Right hindlimb (tissue), 1 donor: ENCODE measurements at regions not wholly inside any gene's neighbourhood (a gene's known extent, or its start where the extent isn't known, plus 50 kb on each side); places are given as distances from the start of the nearest gene placed in this dataset.

ENCODE experiments used
- DNase-seq: peaks from one replicate; pipeline ENCODE4 v3.0.0-alpha.2; 2018

GRCh38 chr4:137310166-137310565 lies 222.1 kb downstream of the PCDH18 start:
- no peak for DNase-seq

- DNase-seq = no peak
These were observed 222.9 kb downstream of the PCDH18 start for GRCh38 chr4:137309424-137309823.

GRCh38 chr4:137307806-137308205 lies 224.5 kb downstream of the PCDH18 start:
- DNase-seq = peak; percentile 29

GRCh38 chr4:137300776-137301175 lies 231.5 kb downstream of the PCDH18 start:
- no peak for DNase-seq

GRCh38 chr4:137299281-137299680 lies 233.0 kb downstream of the PCDH18 start:
- no peak for DNase-seq

GRCh38 chr4:137293281-137293680 lies 239.0 kb downstream of the PCDH18 start:
- DNase-seq = no peak

- no peak for DNase-seq
These were observed 248.6 kb downstream of the PCDH18 start for GRCh38 chr4:137283737-137284136.

GRCh38 chr4:137278431-137278830 lies 253.9 kb downstream of the PCDH18 start:
- no peak for DNase-seq

- DNase-seq = no peak
These were observed 257.9 kb downstream of the PCDH18 start for GRCh38 chr4:137274404-137274803.

GRCh38 chr4:137267024-137267423 lies 265.3 kb downstream of the PCDH18 start:
- no peak for DNase-seq

- DNase-seq = no peak
These were observed 265.8 kb downstream of the PCDH18 start for GRCh38 chr4:137266511-137266910.

- no peak for DNase-seq
These were observed 269.1 kb downstream of the PCDH18 start for GRCh38 chr4:137263206-137263605.

GRCh38 chr4:137253949-137254348 lies 278.3 kb downstream of the PCDH18 start:
- DNase-seq = no peak

- DNase-seq = no peak
These were observed 283.2 kb downstream of the PCDH18 start for GRCh38 chr4:137249112-137249511.

- no peak for DNase-seq
These were observed 293.7 kb downstream of the PCDH18 start for GRCh38 chr4:137238456-137239162.

- no peak for DNase-seq
These were observed 305.4 kb downstream of the PCDH18 start for GRCh38 chr4:137226900-137227299.

GRCh38 chr4:137226221-137226620 lies 306.1 kb downstream of the PCDH18 start:
- DNase-seq = no peak

- no peak for DNase-seq
These were observed 318.7 kb downstream of the PCDH18 start for GRCh38 chr4:137213372-137214173.

GRCh38 chr4:137212601-137213000 lies 319.7 kb downstream of the PCDH18 start:
- no peak for DNase-seq

- no peak for DNase-seq
These were observed 323.1 kb downstream of the PCDH18 start for GRCh38 chr4:137209240-137209639.

GRCh38 chr4:137206781-137207180 lies 325.5 kb downstream of the PCDH18 start:
- DNase-seq = no peak

GRCh38 chr4:137203601-137204000 lies 328.7 kb downstream of the PCDH18 start:
- no peak for DNase-seq

GRCh38 chr4:137200322-137200721 lies 332.0 kb downstream of the PCDH18 start:
- no peak for DNase-seq

GRCh38 chr4:137198791-137199190 lies 333.5 kb downstream of the PCDH18 start:
- no peak for DNase-seq
